ENCODE measurements at regions not wholly inside any gene's neighbourhood (a gene's known extent, or its start where the extent isn't known, plus 50 kb on each side); places are given as distances from the start of the nearest gene placed in this dataset.

DNA sequence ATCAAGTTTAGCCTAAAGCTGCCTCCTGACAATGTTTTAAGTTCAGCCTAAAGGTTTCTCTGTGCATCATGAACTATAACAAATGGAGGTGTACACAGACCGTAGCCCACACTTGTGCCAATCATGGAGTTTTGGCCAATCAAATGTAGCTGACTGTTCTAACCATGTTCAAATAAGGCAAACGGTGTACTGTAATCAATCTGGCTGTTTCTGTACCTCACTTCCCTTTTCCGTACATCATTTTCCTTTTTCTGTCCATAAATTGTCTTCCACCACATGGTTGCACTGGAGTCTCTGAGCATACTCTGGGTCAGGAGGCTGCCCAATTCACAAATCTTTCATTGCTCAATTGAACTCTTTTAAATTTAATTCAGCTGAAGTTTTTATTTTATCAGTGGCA, 132.2 kb upstream of the UST start:
- intact Hi-C loops (cut with micrococcal nuclease): no loop called here
- WGBS (ENCODE audit: insufficient coverage): 88% methylated on average over 3 of the region's 3 CpGs
- POLR2A ChIA-PET: no interaction called here
- H3K4me2 ChIP-seq (replicated peaks; ENCODE audit: low read depth, low read length, poor library complexity, severe bottlenecking): no peak overlapping the region
- Mint-ChIP-seq H3K9me3 (ENCODE audit: insufficient read depth) (no peaks in the 10 kb centered on the region), H3K27me3 (no peaks in the 10 kb centered on the region), H3K4me1 (no peaks in the 10 kb centered on the region), H3K4me3 (no peak overlapping the region), H3K27ac (no peak overlapping the region)
- H4K20me1 ChIP-seq (ENCODE audit: control insufficient read depth, insufficient read depth, low read length, poor library complexity, severe bottlenecking): no peaks in the 10 kb centered on the region
- H3K4me1 ChIP-seq (ENCODE audit: control insufficient read depth in 2 of 2, insufficient read depth in 2 of 2, low read length in 2 of 2): no peaks in the 10 kb centered on the region
- CTCF ChIA-PET: interaction anchor here (2.5 kb wide), 1 partner anchor 36 kb away, joined by 6 read pairs; no protein-coding TSS in a partner anchor
- H3K27me3 ChIP-seq (replicated peaks in 1 of 4; ENCODE audit: control extremely low read depth in 1 of 4, control insufficient read depth in 3 of 4, insufficient read depth in 4 of 4, low read length in 3 of 4): no peaks in the 10 kb centered on the region
- H3K36me3 ChIP-seq (replicated peaks in 1 of 2; ENCODE audit: control extremely low read depth in 1 of 2, control insufficient read depth in 1 of 2, extremely low read depth in 1 of 2, insufficient read depth in 2 of 2, low read length in 1 of 2): no peaks in the 10 kb centered on the region
- TF ChIP-seq CTCF (IDR thresholded peaks at IDR 0.05): no peak
- TF ChIP-seq EZH2 (IDR thresholded peaks at IDR 0.05; ENCODE audit: borderline replicate concordance, insufficient read depth, low read depth, low read length, poor library complexity, severe bottlenecking): no peak
- no peaks in the 10 kb centered on the region for H3K79me2 ChIP-seq (ENCODE audit: control insufficient read depth, insufficient read depth, low read length)
- DNase-seq (no peak), ATAC-seq (ENCODE audit: low read depth) (no peak)
- H3K27ac ChIP-seq (ENCODE audit: low read length in 2 of 2): no peak overlapping the region
- H3K9ac ChIP-seq (ENCODE audit: low read length): no peak overlapping the region
- no peaks in the 10 kb centered on the region for H3K9me3 ChIP-seq (ENCODE audit: control extremely low read depth in 1 of 3, control insufficient read depth in 2 of 3, insufficient read depth in 1 of 3, low read length in 2 of 3)
- H3K4me3 ChIP-seq (ENCODE audit: control extremely low read depth in 1 of 5, extremely low read depth in 1 of 5, insufficient read depth in 1 of 5, low read depth in 2 of 5, low read length in 4 of 5): no peak overlapping the region
- H2AFZ ChIP-seq (ENCODE audit: insufficient read depth, low read depth, low read length, poor library complexity, severe bottlenecking): no peak overlapping the region

DNA sequence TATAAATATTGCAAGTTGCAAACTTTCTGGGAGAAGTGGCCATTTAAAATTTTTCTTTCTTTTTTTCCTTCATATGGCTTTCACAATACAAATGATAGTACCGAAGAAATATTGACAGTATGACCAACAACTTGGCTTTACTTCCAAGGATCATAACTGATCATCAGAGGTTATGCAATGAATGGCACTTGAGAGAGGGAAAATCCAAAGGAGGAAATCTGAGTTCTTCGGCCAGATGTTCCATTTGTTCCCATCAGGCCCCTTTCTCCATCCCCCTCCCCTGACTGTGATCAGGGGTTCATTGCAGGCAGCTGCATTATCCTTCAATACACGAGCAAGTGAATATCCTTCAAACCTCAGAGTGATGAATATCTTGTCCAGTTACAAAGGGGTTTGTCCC, 130.0 kb upstream of the UST start:
- Histone ChIP-seq H3K79me2 (ENCODE audit: control insufficient read depth, insufficient read depth, low read length) (no peaks in the 10 kb centered on the region), H3K36me3 (replicated peaks in 1 of 2; ENCODE audit: control extremely low read depth in 1 of 2, control insufficient read depth in 1 of 2, extremely low read depth in 1 of 2, insufficient read depth in 2 of 2, low read length in 1 of 2) (no peaks in the 10 kb centered on the region), H3K4me2 (replicated peaks; ENCODE audit: low read depth, low read length, poor library complexity, severe bottlenecking) (no peak overlapping the region), H4K20me1 (ENCODE audit: control insufficient read depth, insufficient read depth, low read length, poor library complexity, severe bottlenecking) (no peaks in the 10 kb centered on the region), H3K9me3 (ENCODE audit: control extremely low read depth in 1 of 3, control insufficient read depth in 2 of 3, insufficient read depth in 1 of 3, low read length in 2 of 3) (no peaks in the 10 kb centered on the region), H3K9ac (ENCODE audit: low read length) (no peak overlapping the region), H3K4me3 (ENCODE audit: control extremely low read depth in 1 of 5, extremely low read depth in 1 of 5, insufficient read depth in 1 of 5, low read depth in 2 of 5, low read length in 4 of 5) (no peak overlapping the region), H3K27me3 (replicated peaks in 1 of 4; ENCODE audit: control extremely low read depth in 1 of 4, control insufficient read depth in 3 of 4, insufficient read depth in 4 of 4, low read length in 3 of 4) (no peaks in the 10 kb centered on the region), H3K4me1 (ENCODE audit: control insufficient read depth in 2 of 2, insufficient read depth in 2 of 2, low read length in 2 of 2) (no peaks in the 10 kb centered on the region), H2AFZ (ENCODE audit: insufficient read depth, low read depth, low read length, poor library complexity, severe bottlenecking) (no peak overlapping the region), H3K27ac (ENCODE audit: low read length in 2 of 2) (no peak overlapping the region)
- Mint-ChIP-seq H3K27ac (no peak overlapping the region), H3K9me3 (ENCODE audit: insufficient read depth) (no peaks in the 10 kb centered on the region), H3K4me3 (no peak overlapping the region), H3K27me3 (no peaks in the 10 kb centered on the region), H3K4me1 (peaks cover 2% of the 10 kb centered on the region)
- TF ChIP-seq EZH2 (IDR thresholded peaks at IDR 0.05; ENCODE audit: borderline replicate concordance, insufficient read depth, low read depth, low read length, poor library complexity, severe bottlenecking): no peak
- TF ChIP-seq CTCF (IDR thresholded peaks at IDR 0.05): no peak
- ChIA-PET POLR2A (no interaction called here), CTCF (no interaction called here)
- intact Hi-C loops (cut with micrococcal nuclease): no loop called here
- DNase-seq (no peak), ATAC-seq (ENCODE audit: low read depth) (no peak)
- no CpG with 5 or more reads among the region's 3 CpGs for WGBS (ENCODE audit: insufficient coverage)

Data from B cell (primary cell).